ENCODE measurements at regions not wholly inside any gene's neighbourhood (a gene's known extent, or its start where the extent isn't known, plus 50 kb on each side); places are given as distances from the start of the nearest gene placed in this dataset.

DNA sequence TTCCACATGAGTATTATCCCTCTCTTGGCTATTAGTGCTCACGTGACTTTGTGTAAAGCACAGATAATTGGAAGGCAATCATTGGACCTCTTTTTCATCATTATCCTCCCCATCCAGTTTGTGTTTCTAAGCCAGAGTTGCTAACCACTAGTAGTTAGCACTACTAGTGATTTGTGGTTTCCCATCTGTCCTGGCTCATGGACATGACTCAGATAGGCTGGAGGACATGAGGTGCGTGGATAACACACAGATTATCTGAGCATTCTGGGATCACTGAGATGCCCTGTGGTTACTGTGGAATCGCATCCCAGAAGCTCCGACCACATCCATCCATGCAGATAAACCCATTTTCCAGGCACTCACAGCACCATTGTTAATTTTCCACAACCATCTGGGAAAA is 123.8 kb upstream of the NAA20 start:
- TF ChIP-seq, protein P1, sequence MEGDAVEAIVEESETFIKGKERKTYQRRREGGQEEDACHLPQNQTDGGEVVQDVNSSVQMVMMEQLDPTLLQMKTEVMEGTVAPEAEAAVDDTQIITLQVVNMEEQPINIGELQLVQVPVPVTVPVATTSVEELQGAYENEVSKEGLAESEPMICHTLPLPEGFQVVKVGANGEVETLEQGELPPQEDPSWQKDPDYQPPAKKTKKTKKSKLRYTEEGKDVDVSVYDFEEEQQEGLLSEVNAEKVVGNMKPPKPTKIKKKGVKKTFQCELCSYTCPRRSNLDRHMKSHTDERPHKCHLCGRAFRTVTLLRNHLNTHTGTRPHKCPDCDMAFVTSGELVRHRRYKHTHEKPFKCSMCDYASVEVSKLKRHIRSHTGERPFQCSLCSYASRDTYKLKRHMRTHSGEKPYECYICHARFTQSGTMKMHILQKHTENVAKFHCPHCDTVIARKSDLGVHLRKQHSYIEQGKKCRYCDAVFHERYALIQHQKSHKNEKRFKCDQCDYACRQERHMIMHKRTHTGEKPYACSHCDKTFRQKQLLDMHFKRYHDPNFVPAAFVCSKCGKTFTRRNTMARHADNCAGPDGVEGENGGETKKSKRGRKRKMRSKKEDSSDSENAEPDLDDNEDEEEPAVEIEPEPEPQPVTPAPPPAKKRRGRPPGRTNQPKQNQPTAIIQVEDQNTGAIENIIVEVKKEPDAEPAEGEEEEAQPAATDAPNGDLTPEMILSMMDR (IDR thresholded peaks at IDR 0.05; ENCODE audit: low read depth, low read length): no peak
- no peak for TF ChIP-seq EZH2phosphoT487 (IDR thresholded peaks at IDR 0.05; ENCODE audit: low read depth)
